ENCODE measurements at regions not wholly inside any gene's neighbourhood (a gene's known extent, or its start where the extent isn't known, plus 50 kb on each side); places are given as distances from the start of the nearest gene placed in this dataset.

DNA sequence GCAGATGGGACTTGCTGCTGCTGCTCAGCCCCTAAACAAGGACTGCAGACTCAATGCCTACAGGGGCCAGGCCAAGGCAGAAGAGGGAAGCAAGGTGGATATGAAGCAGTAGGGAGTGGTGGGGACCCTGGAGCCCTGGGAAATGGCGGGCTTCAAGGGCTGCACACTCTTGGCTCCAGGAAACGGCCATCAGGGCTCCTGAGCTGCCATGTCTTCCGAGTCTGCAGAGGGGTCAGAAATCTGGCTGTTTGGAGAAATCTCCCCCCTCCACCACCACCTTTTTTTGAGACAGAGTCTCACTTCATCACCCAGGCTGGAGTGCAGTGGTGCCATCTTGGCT lies 169.1 kb downstream of the KATNIP start:
- no CpG with 5 or more reads among the region's 3 CpGs for WGBS (ENCODE audit: extremely low coverage, insufficient read length, low lambda C conversion rate)
- no peak overlapping the region for H3K9ac ChIP-seq (ENCODE audit: extremely low read depth, insufficient read length, low read length)
- TF ChIP-seq, protein P1, sequence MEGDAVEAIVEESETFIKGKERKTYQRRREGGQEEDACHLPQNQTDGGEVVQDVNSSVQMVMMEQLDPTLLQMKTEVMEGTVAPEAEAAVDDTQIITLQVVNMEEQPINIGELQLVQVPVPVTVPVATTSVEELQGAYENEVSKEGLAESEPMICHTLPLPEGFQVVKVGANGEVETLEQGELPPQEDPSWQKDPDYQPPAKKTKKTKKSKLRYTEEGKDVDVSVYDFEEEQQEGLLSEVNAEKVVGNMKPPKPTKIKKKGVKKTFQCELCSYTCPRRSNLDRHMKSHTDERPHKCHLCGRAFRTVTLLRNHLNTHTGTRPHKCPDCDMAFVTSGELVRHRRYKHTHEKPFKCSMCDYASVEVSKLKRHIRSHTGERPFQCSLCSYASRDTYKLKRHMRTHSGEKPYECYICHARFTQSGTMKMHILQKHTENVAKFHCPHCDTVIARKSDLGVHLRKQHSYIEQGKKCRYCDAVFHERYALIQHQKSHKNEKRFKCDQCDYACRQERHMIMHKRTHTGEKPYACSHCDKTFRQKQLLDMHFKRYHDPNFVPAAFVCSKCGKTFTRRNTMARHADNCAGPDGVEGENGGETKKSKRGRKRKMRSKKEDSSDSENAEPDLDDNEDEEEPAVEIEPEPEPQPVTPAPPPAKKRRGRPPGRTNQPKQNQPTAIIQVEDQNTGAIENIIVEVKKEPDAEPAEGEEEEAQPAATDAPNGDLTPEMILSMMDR (conservative IDR thresholded peaks at IDR 0.05): no peak
- no peak overlapping the region for H2BK120ac ChIP-seq (ENCODE audit: low read depth, low read length, poor library complexity, severe bottlenecking)
- no peak overlapping the region for H2BK12ac ChIP-seq (ENCODE audit: insufficient read length, low read depth, low read length)
- H2AFZ ChIP-seq (ENCODE audit: low read length): no peak overlapping the region
- no peak overlapping the region for H3T11ph ChIP-seq (ENCODE audit: low read length)
- no peak overlapping the region for H2BK15ac ChIP-seq (ENCODE audit: low read depth, low read length)
- H3K9me3 ChIP-seq (ENCODE audit: control insufficient read depth, low read depth, low read length): no peaks in the 10 kb centered on the region
- no peaks in the 10 kb centered on the region; the same call in 1 of the 2 replicates for H3K4me1 ChIP-seq (ENCODE audit: insufficient read depth, low read length)
- no peak overlapping the region for H2AK5ac ChIP-seq (ENCODE audit: insufficient read length, low read length)
- H3K14ac ChIP-seq (ENCODE audit: insufficient read depth, low read length): no peak overlapping the region
- H3K4me2 ChIP-seq (ENCODE audit: insufficient read depth, insufficient read length, low read length): no peak overlapping the region
- no peak overlapping the region for H3K4ac ChIP-seq (ENCODE audit: low read depth, low read length)
- H4K8ac ChIP-seq (replicated peaks; ENCODE audit: insufficient read length, low read depth, low read length): no peak overlapping the region
- no peak overlapping the region for H3K23ac ChIP-seq (ENCODE audit: insufficient read length, low read depth, low read length)
- no peak overlapping the region for H2BK20ac ChIP-seq (ENCODE audit: low read depth, low read length, poor library complexity, severe bottlenecking)
- Mint-ChIP-seq H3K27ac (peak overlapping the region in 1 of 3 experiments; percentile 92; a peak in 2 of 7 replicates), H3K4me1 (peaks cover 35 to 40% of the 10 kb centered on the region in 2 experiments), H3K36me3 (ENCODE audit: insufficient read depth in 1 of 3, low read depth in 3 of 3) (peaks cover 0 to 4% (median 0%) of the 10 kb centered on the region in 3 experiments; a peak in 2 of 7 replicates), H3K4me3 (no peak overlapping the region), H3K9me3 (no peaks in the 10 kb centered on the region), H3K27me3 (ENCODE audit: low read depth) (no peaks in the 10 kb centered on the region)
- no peak for DNase-seq
- no peak overlapping the region for H4K5ac ChIP-seq (ENCODE audit: insufficient read length, low read depth, low read length)
- no peaks in the 10 kb centered on the region for H3K79me2 ChIP-seq (ENCODE audit: insufficient read depth, low read length)
- no peak overlapping the region for H2BK5ac ChIP-seq (ENCODE audit: insufficient read length, low read length)
- H3K18ac ChIP-seq (ENCODE audit: insufficient read length, low read depth, low read length): no peak overlapping the region
- H3K56ac ChIP-seq (ENCODE audit: insufficient read length, low read depth, low read length): no peak overlapping the region
- H4K91ac ChIP-seq (ENCODE audit: insufficient read length, low read depth, low read length): no peak overlapping the region
- no peaks in the 10 kb centered on the region for H3K27me3 ChIP-seq (ENCODE audit: insufficient read depth, low read length)
- no peak overlapping the region for H3K27ac ChIP-seq (ENCODE audit: insufficient read length, low read depth, low read length)
- H3K23me2 ChIP-seq (ENCODE audit: insufficient read length, low read depth, low read length, poor library complexity, severe bottlenecking): no peaks in the 10 kb centered on the region
- H4K20me1 ChIP-seq (ENCODE audit: control insufficient read depth, insufficient read depth, insufficient read length): no peaks in the 10 kb centered on the region
- no peaks in the 10 kb centered on the region for H3K79me1 ChIP-seq (ENCODE audit: insufficient read depth, low read depth, low read length, poor library complexity, severe bottlenecking)
